Sigmoid colon (tissue), 4 donors: ENCODE measurements at regions not wholly inside any gene's neighbourhood (a gene's known extent, or its start where the extent isn't known, plus 50 kb on each side); places are given as distances from the start of the nearest gene placed in this dataset.

Experiments
- EP300 ChIP-seq, 4 donors: sonication (generic); formaldehyde crosslinking; IDR thresholded peaks; one replicate each; pipeline ENCODE4 v1.6.1; 2017; ENCODE audit warnings: antibody characterized with exemption in 4 of 4
- POLR2A ChIP-seq, 2 donors: fragments of 450-650 bp; IDR thresholded peaks; one replicate each; pipeline ENCODE4 v1.6.1; 2016; ENCODE audit warnings: antibody characterized with exemption in 2 of 2, mild to moderate bottlenecking in 2 of 2, moderate library complexity in 2 of 2
- POLR2AphosphoS5 ChIP-seq, 4 donors: sonication (generic); formaldehyde crosslinking; IDR thresholded peaks; one replicate each; pipeline ENCODE4 v1.6.1; 2017; ENCODE audit warnings: antibody characterized with exemption in 4 of 4
- TF ChIP-seq, protein P1 (sequence below), 4 experiments: fragments of 450-650 bp in 3 of 4; fragments of 200-600 bp in 1 of 4; IDR thresholded peaks; one replicate each; pipeline ENCODE4 v1.5.1; 2016 to 2019; ENCODE audit warnings: antibody characterized with exemption in 4 of 4, mild to moderate bottlenecking in 3 of 4, moderate library complexity in 2 of 4

DNA sequence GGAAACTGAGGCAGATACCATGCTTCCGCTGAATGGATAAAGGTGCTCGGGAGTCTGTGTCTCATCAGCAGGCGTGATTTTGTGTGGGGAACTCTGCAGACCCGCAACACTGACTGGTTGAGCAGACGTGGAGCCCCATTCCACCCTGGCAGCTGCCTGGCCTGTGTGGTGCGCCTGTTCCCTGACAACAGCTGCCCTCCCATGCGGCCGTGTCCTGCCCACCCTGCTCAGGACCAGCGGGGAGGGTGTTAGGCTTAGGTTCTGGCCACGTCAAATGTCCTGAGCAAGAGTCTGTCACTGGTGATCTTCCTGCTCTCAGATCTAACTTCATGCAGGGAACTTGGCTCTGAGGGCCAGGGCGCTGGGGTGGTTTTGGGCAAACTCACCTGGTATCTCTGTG is 417.7 kb upstream of the IRX4 start:
- TF ChIP-seq, protein P1, sequence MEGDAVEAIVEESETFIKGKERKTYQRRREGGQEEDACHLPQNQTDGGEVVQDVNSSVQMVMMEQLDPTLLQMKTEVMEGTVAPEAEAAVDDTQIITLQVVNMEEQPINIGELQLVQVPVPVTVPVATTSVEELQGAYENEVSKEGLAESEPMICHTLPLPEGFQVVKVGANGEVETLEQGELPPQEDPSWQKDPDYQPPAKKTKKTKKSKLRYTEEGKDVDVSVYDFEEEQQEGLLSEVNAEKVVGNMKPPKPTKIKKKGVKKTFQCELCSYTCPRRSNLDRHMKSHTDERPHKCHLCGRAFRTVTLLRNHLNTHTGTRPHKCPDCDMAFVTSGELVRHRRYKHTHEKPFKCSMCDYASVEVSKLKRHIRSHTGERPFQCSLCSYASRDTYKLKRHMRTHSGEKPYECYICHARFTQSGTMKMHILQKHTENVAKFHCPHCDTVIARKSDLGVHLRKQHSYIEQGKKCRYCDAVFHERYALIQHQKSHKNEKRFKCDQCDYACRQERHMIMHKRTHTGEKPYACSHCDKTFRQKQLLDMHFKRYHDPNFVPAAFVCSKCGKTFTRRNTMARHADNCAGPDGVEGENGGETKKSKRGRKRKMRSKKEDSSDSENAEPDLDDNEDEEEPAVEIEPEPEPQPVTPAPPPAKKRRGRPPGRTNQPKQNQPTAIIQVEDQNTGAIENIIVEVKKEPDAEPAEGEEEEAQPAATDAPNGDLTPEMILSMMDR (IDR thresholded peaks at IDR 0.05): no peak
- TF ChIP-seq POLR2AphosphoS5 (IDR thresholded peaks at IDR 0.05): no peak
- no peak for TF ChIP-seq EP300 (IDR thresholded peaks at IDR 0.05)
- TF ChIP-seq POLR2A (IDR thresholded peaks at IDR 0.05): no peak
